ENCODE measurements at regions not wholly inside any gene's neighbourhood (a gene's known extent, or its start where the extent isn't known, plus 50 kb on each side); places are given as distances from the start of the nearest gene placed in this dataset.

GRCh38 chr9:99694393-99694792 is 127.3 kb upstream of the NR4A3 start:
- DNase-seq (ENCODE audit: low read depth): no peak

DNA sequence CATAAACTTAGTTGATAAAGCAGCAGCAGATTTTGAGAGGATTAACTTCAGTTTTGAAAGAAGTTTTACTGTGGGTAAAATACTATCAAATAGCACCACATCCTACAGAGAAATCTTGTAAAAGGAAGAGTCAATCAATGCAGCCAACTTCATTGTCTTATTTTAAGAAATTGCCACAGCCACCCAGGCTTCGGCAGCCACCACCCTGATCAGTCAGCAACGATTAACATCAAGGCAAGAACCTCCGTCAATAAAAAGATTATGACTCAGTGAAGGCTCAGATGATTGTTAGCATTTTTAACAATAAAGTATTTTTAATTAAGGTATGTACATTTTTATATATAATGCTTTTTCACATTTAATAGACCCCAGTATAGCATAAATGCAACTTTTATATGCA is 122.3 kb upstream of the NR4A3 start:
- no peak for DNase-seq (ENCODE audit: low read depth)

DNA sequence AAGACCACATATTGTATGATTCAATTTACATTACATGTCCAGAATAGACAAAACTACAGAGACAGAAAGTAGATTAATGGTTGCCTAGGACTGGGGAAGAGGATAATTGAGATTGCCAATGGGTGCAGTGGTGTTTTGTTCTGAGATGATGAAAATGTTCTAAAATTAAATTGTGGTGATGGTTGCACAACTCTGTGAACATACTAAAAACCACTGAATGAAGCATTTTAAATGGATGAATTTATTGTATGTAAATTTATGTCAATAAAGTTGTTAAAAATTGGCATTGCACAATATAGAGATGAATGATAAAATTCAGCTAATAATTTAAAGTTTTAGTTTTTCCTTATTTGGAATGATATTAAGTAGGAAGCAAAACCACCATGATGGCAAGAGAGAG is 109.5 kb upstream of the NR4A3 start:
- no peak for DNase-seq (ENCODE audit: low read depth)

DNA sequence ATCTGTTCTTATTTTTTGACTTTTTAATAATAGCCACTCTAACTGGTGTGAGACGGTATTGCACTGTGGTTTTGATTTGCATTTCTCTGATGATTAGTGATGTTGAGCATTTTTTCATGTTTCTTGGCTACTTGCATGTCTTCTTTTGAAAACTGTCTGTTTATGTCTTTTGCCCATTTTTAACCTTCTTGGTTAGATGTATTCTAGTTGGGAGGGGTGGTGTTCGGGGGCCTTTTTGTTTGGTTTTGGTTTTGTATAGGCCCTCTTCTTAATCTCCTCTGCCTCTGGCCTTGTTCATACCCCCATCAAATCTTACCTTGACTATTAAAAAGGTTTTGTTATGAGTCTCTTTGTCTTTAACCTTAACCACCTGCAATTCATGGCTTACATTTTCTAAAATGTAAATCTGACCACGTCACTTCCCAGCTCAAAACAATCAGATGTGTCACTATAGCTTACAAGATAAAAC is 107.8 kb upstream of the NR4A3 start:
- DNase-seq (ENCODE audit: low read depth): no peak

GRCh38 chr9:99718631-99719030 is 103.1 kb upstream of the NR4A3 start:
- no peak for DNase-seq (ENCODE audit: low read depth)

DNA sequence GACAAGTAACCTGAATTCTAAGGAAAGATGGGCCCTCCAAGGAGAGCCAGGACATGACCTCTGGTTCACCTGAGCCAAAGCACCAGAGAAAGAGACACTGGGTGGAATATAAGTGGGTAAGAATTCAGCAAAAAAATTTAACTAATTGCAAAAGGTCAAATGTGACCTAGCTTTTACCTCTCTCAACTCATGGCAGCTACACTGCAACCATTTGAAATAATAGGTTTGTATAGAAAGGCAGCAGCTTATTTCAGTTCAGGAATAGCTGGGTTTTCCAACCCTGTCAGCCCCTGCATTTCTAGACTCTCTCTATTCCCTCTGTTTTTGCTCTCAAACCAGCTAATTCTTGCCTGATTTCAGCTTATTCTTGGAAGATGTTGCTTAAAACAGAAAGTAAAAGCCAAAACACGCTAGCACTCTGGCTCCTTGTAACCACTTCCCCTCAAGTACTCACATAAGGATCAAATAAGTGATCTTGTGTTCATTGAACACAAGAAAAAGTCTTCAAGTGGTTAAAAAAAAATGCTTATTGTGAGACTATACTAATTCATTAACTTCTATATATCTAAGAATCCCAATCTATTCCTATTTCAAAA is 101.1 kb upstream of the NR4A3 start:
- peak; percentile 8 for DNase-seq (ENCODE audit: low read depth)

GRCh38 chr9:99721898-99722297 is 99.8 kb upstream of the NR4A3 start:
- DNase-seq (ENCODE audit: low read depth): no peak

GRCh38 chr9:99722877-99723276 is 98.8 kb upstream of the NR4A3 start:
- no peak for DNase-seq (ENCODE audit: low read depth)

GRCh38 chr9:99724640-99725039 is 97.0 kb upstream of the NR4A3 start:
- no peak for DNase-seq (ENCODE audit: low read depth)

GRCh38 chr9:99725852-99726251 is 95.8 kb upstream of the NR4A3 start:
- DNase-seq (ENCODE audit: low read depth): no peak

- DNase-seq (ENCODE audit: low read depth): peak; percentile 44
Measured at GRCh38 chr9:99726758-99727157, 94.9 kb upstream of the NR4A3 start.

DNA sequence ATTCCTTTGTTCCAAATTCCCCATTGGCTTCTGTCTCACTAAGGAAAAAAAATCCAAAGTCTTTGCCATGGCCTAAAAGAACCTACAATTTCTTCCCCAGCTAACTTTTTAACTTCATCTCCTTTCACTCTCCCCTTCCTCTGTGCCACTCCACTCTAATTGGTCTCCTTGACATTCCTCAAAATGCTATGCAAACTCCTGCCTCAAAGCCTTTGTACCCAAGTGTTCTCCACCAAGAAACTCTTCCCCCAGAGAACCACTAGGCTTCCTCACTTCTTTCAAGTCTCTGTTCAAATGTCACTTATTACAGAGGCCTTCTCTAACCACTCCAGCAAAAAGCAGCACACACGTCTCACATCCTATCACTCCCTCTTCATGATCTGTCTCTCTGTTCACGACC is 91.6 kb upstream of the NR4A3 start:
- no peak for DNase-seq (ENCODE audit: low read depth)

DNA sequence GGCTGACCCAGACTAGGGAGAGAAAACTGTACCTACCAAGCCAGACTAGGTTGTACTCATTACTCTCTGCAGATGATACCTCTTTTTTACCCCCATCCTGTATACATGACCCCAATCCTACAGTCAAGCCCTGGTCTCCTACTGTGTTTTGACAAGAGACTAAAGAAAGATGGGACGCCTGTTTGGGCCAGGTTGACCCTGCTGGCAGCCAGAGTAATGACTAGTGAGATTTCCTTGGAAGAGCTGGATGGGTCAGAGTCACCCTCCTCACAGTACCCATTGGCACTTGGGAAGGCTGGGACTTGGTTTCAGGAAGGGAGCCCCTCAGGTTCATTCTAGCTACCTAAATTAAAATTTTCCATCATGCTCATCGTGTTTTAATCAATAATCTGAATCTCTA is 89.7 kb upstream of the NR4A3 start:
- no peak for DNase-seq (ENCODE audit: low read depth)

GRCh38 chr9:99732715-99733114 is 89.0 kb upstream of the NR4A3 start:
- no peak for DNase-seq (ENCODE audit: low read depth)

DNA sequence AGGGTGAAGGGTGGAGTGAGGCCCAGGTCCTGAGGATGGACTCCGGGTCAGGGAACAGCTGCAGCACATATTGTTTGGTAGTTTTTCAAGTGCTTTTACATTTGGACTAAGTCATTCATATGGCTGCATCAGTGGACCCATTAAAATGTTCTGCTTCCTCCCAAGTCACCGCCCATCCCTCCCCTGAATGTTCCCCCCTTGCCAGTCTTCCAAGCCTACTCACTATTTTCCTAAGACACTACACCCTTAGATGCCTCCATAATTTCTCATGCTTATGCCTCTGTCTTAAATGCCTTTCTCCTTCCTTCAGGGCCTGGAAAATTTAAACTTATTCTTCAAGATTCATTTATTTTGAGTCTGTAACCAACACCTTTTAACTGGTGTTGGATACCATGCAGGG is 86.6 kb upstream of the NR4A3 start:
- no peak for DNase-seq (ENCODE audit: low read depth)

DNA sequence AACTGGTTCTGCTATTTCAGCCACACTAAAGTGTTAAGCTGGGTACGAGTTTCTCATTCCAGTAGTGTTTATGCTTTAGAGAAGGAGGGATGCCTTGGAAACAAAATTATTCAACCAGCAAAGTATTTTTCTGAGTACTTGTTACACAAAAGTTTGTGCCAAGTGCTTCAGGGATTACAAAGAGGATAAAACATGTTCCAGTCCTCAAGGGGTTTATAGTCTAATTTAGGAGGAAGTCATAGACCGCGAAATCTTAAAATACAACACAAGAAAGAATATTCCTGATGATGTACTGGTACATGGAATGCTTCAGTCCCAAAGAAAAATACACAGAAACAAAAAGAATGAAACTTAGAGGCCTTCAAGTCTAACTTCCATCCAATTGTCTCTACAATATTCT is 85.4 kb upstream of the NR4A3 start:
- no peak for DNase-seq (ENCODE audit: low read depth)

DNA sequence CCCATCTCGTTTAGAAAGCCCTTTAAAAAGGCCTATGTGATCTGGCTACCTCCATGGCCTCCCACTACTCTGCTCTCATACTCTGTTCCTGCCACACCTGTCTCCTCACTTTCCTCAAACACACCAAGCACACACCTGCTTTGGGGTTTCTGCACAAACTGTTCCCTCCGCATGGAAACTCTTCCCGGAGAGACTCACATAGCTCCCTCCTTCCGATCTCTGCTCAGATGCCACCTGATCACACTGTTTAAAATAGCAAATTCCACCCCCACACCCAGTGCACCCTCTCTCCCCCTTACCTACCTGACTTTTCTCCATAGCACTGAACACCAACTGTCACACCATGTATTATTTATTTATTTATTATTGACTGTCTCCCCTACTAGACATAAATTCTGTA is 84.0 kb upstream of the NR4A3 start:
- DNase-seq (ENCODE audit: low read depth): no peak

DNA sequence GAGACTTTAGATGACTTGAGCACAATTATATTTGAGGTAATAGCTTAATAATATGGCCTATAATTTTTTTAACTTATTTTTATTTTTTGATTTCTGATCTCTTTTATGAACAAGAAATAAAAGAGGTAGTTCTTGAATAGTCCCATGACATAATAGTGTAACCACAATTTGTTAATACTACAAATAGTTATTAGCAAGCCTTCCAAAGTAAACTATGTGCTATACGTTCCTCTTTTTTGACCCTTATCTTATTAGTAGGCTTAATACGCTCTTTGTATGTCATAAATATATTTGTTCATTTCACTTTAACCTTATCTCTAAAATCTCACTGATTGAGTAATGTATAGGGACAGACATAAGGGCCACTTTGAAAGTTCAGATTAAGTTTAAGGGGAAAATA is 78.7 kb upstream of the NR4A3 start:
- no peak for DNase-seq (ENCODE audit: low read depth)

GRCh38 chr9:99743455-99743854 is 78.2 kb upstream of the NR4A3 start:
- no peak for DNase-seq (ENCODE audit: low read depth)

GRCh38 chr9:99744132-99744531 is 77.6 kb upstream of the NR4A3 start:
- DNase-seq (ENCODE audit: low read depth): no peak

GRCh38 chr9:99745085-99745484 is 76.6 kb upstream of the NR4A3 start:
- DNase-seq (ENCODE audit: low read depth): no peak

DNA sequence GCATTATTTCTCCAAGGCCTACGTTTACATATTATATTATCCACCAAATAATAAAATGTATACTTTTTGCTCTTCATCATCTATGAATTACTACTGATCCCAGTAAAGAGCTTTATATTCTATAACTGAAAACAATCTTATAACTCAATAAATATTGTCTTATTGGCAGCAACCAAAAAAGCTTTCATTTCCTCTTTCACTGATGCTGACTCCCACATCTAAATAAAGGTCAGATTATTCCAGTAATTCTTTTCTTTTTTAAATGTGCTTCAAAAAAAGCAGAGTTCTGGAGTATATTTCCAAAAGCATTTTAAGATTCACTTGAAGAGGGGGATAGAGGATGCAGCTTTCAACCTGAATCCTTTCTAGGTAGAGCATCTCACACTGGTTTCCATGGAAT is 75.3 kb upstream of the NR4A3 start:
- no peak for DNase-seq (ENCODE audit: low read depth)

- DNase-seq (ENCODE audit: low read depth): no peak
Measured at GRCh38 chr9:99748266-99748665, 73.4 kb upstream of the NR4A3 start.

DNA sequence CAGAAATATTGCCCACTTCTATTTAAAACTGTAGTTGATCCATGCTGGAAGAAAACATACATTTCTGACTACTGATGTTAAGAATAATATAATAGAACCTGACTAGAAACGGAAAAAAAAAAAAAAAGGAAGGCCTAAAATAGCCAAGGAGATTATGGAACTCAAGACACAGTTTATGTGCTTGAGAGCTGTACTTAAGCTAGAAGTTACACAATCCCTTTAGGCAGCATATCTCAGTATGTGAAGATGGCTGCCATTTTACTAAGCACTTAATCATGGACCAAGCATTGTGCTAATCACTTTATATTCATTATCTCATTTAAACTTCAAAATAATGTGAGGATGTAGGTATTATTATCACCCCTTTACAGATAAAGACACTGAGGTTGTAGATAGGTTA is 73.0 kb upstream of the NR4A3 start:
- no peak for DNase-seq (ENCODE audit: low read depth)

Data from LHCN-M2 (cell line).